Cerebellar nuclear complex (tissue), 1 donor: ENCODE measurements at regions not wholly inside any gene's neighbourhood (a gene's known extent, or its start where the extent isn't known, plus 50 kb on each side); places are given as distances from the start of the nearest gene placed in this dataset.
"Not testable (repeated sequence)": the region's sequence is repeated elsewhere in the genome, so short reads cannot be mapped to it uniquely, and the experiment has no call there.

Experiments
- DNase-seq, 2 experiments: peaks; one replicate each; lab custom pipeline; 2025; lab: John Stamatoyannopoulos, UW

DNA sequence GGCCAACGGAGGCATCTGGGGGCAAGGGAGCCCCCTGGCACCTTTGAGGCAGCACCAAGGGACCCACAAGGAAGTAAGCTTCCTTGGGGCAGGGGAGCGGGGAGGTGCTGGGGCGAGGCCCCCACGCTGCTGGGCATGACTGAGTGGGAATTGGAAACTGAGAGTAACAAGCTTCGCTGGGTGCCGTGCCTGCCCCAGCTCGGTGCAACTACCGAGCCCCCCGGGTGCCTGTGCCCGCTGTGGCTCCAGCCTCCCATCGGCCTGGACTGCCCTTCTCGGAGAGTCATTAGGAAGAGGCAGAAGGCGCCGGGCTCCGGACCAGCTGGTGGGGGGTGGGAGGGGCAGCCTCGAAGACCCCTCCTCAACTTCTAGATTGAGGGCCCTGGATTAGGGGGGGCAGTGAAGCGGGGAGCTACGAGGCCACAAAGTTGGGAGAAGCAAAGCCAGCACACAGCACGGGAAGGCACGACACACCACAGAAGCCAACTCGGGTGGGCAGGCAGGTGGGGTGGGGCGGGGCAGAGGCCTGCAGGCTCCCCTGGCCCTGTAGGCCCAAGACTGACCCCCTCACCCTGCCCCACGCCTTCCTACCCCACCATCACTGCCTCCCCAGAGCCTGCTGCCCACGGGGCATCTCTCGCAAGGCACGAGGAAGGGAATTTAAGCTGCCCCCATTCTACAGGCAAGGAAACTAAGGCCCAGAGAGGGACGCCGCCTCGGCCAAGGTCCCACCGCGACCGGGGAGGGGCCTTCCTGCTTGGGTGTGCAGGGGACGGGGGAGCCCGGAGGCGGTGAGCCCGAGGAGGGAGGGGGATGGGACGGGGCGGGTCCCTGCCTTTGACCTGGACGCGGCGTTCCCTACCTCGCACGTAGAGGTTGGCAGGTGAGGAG is 83.2 kb downstream of the PTPRS start:
- no peak for DNase-seq

DNA sequence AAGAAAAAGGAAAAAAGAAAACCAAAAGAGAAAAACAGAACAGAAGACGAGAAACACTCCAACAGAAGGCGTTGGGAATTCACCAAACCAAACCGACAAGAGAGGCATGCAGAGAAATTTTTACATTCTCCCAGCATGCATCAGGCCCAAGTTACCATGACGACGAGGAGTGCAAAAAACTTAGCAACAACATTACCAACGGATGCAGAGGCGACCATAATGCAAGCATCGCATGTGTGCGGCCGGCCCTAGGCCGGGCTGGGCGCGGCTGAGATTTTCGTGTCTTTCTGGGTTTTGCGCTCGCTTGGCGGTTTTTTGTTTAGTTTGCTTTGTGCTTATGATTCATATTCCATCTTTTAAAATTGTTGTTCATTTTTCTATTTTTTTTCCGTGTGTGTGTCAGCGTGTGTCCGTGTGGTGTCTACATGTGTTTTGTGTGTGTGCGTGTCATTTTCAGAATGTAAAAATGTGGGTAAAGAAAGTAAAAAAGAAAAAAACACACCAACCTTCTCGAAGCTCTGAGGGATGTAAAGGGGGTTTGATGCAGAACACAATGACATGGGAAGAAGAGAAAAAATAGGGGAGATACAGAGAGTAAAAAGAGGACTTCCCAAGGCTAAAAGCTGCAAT is 84.9 kb downstream of the PTPRS start:
- DNase-seq = no peak

DNA sequence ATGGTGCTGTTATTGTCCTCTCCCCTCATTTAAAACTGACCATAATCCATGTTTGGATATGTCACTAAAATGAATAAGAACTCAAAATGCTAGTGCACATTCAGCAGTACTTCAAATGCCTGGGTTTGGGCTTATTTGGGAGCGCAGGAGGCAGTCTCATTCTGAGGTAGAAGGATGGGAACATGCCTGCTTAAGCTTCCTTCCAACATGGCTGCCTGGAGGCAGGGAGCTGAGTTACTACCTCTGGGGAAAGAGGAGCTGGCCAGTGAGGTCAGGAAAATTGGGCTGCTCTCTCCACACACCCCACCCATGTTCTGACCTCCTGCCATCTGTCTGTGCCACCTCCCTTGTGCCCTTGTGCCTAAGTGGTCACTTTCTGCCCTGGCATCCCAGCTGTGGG is 85.7 kb downstream of the PTPRS start:
- no peak for DNase-seq

DNA sequence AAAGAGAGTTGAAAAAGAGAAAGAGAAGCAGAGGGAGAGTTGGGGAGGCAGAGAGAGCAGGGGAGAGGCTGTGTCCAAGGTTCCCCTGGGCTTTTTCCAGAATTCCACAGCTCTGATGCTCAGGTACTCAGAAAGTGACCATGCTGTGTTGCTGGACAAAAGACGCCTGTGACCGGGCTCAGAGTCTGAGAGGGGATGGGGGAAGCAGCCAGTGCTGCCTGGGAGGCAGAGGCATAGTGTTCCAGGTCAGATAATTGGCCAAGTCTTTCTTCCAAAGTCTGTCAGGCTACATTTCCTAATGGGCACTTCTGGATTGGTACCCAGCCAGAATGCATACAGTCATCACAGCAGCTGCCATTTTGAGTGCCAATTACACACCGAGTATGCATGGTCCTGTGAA is 86.1 kb downstream of the PTPRS start:
- DNase-seq = no peak

DNA sequence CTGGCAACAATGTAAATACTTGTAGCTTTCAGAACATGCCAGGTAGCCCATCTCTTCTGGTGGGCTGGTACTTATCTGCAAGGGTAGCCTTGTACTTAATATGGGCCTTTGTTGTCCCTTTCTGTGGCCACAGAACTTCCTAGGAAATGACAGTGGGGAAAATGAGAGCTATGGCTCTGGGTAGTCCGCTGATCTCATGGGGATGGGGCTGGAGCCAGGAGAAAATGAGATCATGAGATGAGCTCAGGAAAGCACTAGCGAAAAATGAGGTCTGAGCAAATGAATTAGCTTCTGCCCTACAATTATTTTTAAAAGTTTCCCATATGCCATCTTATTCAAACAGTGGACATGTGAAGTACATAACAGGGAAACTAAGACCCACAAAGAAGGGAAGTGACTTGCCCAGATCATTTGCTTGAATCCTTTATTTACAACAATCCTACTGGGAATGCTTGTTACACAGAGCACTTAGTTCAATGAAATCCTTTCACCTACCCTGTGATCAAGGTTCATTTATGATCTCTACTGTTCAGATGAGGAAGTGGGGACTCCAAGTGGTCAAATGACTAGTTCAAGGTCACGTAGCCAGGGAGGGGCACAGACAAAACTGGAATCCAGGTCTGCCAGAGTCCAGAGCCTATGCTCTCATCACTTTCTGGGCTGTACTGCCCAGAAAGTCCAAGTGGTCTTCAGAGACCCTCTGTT is 87.1 kb downstream of the PTPRS start:
- no peak for DNase-seq

DNA sequence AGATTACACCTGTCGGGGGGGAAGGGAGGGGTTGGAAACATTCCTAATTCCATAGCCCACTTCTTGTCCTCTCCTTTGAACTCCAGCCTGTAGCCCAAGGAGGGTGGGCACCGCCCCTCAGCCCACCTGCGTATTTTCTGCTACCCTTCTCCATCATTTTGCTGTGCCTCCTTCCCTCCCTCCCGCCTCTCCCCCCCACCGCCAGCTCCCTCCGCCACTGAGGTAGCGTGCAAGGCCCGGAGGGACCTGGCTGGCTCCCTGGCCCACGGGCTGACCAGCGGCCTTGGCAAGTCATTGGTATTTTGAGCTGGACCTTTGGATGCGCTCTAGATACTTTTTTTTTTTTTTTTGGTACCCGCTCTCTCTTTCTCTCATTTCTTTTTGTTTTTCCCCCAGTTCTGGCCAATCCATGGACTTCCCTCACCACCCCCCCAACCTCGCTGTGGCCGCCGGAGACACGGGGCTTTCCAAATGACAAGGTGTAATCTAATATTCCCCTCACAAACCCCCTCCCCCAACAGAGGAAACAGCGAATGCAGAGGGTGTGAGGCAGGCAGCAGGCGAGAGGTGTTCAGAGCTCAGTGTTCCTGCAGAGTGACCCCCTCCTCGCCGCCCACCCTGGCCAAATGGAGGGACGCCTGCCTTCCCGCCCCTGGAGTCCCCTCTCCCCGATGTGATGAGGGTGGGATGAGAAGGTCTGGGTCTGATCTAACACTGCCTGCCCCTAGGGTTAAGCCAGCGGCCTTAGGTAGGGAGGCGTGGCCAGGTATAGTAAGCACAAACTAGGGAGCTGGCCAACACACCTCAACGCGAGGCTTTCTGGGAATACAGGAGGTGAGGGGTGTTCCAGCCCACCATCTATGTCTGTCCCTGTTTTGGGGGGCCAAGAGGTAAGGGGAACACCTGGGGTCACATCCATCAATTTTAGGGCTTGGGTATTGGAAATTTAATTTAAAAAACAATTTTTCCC is 89.2 kb downstream of the PTPRS start:
- no peak for DNase-seq

DNA sequence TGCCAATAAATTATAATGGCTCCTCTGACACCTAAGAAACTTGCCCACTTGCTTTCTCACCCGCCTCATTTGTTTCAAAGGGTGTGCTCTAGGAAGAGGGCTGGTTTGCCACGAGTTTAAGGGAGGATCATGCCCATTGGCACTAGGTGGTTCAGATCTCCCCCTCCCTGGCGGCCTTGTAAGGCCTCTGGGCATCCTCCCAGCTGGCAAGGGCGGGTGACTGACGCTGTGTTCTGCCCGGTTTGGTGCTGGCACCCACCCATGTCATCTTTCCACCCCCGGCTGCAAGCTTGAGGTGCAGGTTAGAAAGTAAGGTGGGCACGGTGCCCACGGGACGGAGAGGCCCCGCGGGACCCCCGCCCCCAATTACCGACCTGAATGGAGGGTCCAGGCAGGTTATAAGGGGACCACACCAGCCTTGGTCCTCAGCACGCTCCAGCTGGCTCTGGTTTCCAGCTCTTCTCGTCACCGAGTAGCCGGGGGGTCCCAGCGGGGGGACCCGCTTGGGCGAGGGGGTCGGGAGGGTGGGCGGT is 90.4 kb downstream of the PTPRS start:
- DNase-seq = peak in 1 of 2 experiments; percentile 1

DNA sequence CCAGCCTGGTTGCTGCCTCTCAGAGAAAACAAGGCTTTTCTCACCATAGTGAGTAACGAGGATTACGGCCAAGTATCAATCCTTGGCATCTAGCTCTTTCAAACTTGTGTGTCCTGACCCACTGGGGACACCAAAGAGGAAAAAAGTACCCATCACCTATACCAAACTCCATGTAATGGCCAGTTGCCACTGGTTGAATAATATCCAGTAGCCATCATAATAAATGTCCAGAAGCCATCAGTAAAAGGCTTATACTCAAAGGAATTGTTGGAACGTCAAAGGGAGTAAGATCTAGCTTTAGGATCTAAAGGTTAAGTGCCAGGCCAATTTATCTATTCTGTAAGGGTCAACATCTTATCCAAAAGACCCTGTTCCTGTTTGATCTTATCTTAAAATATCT is 91.1 kb downstream of the PTPRS start:
- DNase-seq = no peak

DNA sequence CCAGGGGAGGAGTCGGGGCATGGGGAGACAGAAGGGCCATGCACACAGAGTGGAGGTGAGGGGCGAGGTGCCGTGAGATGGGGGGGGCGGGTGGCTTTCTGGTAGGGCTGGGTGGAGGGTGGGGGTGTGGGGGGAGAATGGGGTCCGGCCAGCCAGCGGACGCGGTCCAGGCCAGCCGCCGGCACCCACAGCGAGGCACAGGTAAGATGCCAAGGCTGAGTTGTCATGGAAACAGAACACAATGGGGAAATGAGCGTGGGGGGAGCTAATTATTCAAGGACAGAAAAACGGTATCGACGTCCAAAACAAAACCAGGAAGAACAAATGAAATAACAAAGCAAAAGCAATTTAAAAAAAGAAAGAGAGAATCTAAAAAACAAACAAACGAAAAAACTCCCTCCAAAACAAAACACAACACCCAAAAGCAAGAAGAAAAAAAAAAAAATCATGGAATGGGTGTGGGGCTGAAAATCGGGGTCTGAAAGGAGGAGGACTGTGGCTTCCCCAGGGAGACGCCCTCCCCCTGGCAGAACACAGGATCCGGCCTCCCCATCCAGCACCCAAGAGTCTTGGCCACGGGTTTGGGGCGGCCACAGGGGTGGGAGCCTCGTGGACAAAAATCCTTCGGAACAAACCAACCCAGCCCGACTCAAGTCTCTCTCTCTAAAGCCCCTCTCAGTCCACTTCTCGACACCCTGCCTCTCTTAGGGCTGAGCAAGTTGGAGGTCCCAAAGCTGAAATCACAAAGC is 92.5 kb downstream of the PTPRS start:
- no peak for DNase-seq

DNA sequence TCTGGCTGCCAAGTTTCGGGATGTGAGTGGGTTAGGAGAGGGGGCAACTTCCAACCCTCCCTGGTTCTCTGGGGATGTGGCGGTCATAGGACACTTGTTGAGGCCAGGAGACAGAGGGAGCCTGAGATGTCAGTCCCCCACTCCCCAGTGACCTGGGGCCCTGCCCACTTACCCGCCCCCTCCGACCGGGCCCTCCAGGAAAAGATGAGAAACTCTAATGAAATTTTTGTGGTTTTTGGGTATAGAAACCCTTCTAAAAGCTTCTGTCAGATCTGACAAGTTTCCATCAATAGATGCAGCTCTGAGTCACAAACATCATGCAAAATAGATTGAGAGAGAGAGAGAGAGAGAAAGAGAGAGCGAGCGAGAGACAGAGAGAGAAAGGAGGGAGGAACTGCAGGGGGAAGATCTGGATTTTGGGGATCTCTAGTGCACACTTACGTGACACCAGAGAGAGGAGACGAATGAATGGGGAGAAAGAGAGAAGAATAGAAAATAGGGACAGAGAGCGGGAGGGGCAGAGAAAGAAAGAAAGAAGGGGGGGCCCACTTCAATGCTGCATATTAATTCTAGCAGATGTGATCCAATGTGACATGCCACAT is 94.0 kb downstream of the PTPRS start:
- no peak for DNase-seq

DNA sequence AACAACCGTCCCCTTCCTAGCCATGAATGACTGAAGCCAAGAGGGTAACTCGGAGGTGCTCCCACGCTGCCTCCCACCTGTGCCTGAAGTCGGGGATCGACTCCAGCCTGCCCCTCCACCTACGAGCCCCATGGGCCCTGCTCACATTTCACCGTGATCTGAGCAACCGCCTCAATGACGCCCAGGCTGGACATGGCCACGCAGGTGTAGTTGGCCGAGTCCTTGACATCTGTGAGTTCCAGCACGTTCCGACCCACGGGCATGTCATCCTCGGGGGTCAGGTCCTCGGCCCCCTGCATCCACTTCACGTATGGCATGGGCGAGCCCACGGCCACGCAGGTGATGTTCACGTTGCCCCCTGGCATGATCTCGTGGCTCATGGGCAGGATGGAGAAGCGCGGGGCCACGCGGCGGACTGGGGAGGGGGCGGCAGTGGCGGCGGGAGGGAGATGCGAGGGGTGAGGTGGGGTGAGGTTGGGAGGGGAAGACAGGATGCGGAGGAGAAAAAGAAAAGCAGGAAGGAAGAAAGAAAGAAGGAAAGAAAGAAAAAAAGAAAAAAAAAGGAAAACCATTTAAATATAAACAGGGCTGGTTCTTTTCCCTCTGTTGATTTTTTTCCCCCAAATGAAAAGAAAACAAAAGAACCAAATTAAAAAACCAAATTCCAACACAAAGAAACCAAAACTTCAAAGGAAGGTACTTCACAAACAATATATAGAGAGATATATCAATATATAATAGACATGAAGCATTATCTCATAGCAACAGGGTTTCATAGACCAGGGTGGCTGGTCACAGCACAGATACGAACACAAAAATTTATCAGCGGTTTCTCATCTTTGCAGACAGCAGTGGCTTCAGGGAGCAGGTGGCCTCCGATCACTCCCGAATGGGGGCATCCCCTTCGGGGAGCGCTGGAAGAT is 94.7 kb downstream of the PTPRS start:
- no peak for DNase-seq

DNA sequence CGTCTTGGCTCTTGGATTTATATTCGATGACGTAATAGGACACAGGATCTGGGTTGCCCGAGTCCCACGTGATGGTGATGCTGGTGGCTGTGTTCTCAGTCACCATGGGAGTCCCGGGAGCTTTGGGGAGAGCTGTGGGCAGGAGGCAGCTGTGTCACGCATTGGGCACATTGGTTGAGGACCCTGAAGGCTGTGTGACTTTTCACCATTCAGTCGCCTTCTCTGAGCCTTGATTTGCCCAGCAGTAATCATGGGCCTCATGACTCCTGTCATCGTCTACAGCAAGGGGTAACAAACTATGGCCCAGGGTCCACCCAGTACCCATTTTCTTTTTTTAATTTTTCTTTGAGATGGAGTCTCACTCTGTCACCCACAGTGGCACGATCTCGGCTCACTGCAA is 96.3 kb downstream of the PTPRS start:
- DNase-seq = no peak

DNA sequence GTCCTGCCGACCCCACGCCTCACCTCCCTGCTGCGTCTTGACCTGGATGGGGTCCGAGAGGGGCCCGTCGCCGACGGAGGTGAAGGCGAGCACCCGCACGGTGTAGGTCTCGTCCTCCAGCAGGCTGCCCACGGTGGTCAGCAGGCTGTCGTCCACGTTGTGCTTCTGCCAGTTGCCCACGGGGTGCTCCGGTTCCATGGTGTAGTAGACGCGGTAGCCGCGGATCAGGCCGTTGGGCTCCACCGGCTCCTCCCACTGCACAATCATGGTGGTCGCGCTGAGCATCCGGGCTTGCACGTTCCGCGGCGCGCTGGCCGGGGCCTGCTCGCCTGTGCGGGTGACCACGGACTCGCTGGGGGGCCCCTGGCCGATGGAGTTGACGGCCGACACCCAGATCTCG is 96.7 kb downstream of the PTPRS start:
- no peak for DNase-seq

DNA sequence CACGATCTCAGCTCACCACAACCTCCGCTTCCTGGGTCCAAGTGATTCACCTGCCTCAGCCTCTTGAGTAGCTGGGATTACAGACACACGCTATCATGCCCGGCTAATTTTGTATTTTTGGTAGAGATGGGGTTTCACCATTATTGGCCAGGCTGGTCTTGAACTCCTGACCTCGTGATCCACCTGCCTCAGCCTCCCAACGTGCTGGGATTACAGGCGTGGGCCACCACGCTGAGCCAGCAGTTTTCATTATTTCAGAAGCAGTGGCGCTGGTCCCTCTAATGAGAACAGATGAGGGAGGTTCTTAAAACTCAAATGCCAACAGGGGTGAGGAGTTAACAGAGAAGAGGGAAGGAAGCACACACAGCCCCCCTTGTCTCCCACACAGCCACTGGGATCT is 98.7 kb downstream of the PTPRS start:
- DNase-seq = not testable (repeated sequence)

DNA sequence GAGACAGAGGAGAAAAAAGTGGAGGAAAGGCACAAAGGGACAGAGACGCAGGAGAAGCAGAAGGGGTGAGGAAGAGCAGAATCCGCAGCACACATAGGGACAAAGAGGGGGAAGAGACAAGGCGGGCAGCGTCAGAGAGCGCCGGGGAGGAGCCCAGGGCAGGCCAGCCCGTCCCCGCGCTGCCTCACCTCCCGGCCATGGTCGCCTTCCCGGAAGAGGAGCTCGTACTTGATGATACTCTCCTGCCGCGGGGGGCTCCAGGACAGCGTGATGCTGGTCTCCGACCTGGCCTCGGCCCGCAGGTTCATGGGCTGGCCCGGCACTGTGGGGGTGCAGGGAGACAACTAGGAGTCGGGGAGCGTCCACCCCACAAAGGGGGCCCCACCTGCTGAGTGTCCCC is 100.6 kb downstream of the PTPRS start:
- no peak for DNase-seq

DNA sequence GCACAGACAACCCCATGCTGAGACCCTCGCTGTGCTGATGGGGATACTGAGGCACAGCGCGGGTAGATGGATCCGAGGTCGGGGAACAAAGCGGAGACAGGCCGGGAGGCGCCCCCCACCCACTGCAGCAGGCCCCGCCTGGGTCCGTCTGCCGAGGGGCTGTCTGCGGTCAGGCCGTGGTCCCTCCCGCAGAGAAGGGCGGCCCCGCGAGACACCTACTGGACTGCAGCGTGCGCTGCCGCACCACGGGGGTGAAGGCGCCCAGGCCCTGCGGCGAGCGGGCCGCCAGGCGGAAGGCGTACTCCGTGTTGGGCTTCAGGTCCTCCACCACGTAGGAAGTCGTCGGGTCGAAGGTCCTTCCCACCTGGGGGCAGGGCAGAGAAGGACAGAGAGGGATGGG is 101.9 kb downstream of the PTPRS start:
- no peak for DNase-seq

DNA sequence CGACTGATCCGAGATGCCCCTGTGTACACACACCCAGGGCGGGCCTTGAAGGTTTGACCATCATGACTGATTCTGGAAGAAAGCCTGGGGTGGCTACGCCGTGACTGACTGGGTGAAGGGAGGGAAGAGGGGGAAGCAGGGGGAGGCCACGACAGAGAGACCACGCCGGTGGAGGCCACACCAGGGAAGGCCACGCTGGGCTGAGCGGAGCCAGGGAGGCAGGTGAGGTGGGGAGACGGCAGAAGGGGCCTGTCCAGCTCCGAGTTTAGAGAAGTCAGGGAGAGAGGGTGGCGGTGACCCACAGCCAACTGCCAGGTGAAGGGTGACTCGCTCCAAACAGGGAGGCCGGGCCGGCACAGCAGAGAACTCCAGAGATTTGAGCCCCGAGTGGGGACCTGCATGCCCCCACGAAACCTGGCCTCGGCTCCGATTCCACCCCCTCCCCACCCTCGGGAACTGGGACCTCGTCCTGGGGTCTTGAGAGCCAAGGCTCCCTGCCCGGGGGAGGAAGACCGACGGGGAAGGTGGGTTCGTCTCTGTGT is 102.6 kb downstream of the PTPRS start:
- no peak for DNase-seq

DNA sequence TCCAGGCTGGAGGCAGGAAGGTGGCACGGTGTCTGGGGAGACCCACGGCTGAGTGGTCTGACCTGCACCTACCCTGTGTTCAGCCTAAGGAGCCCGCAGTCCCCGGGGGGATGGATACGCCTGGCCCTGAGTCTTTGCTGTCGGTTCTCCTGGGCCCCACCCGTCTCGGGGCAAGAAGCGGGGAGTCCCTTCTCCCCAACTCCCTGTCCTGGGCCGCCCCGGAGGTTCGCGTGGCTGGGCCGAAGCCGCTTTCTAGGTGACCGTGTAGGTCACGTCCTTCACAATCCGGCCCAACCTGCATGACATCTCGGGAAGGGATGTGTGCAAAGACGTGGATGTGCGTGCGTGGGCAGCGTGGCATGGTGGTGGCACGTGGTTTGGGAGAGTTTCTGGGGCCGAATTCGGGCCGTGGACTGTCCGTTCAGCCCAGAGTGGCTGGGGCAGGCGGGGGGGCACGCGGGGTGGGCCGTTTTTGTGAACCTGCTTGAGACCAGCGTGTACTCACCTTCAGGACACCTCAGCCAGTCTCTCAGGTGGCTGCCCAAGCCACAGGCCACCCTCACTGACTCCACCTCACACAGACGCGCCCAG is 103.3 kb downstream of the PTPRS start:
- no peak for DNase-seq
